ENCODE measurements at regions not wholly inside any gene's neighbourhood (a gene's known extent, or its start where the extent isn't known, plus 50 kb on each side); places are given as distances from the start of the nearest gene placed in this dataset.

DNA sequence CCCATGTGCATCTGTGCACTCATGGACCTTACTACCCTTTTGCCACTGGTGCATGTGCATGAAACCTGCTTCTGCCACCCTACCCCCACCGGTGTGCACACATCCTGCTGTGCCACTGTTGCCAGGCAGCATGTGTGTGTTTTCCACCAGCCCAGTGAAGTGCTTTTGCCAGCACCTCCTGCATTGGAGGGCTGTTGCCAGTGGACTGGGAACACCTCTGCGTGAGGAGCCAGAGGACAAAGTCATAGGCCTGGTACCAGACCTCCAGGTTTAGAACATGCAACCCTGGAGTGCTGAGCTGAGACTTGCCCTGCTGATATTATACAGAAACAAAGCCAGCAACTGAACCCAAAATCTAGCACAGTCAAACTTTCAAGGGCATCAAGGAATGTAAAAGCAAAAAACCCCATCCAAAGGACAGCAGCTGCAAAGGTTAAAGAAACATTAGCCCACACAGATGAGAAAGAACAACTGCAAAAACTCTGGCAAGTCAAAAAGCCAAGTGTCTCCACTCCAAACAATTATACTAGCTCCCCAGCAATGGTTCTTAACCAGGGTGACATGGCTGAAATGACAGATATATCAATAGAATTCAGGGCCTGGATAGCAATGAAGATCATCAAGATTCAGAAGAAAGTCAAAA is 70.6 kb upstream of the PTPN3 start:
- Histone ChIP-seq H3K27ac (ENCODE audit: low read depth, low read length) (no peak overlapping the region), H3K36me3 (ENCODE audit: control insufficient read depth in 1 of 2, insufficient read depth in 2 of 2, low read length in 2 of 2) (no peaks in the 10 kb centered on the region), H3K9me3 (ENCODE audit: control insufficient read depth in 1 of 2, insufficient read depth in 1 of 2, low read depth in 1 of 2, low read length in 2 of 2) (no peaks in the 10 kb centered on the region), H4K20me1 (ENCODE audit: insufficient read depth) (no peaks in the 10 kb centered on the region), H3K9ac (ENCODE audit: low read length) (no peak overlapping the region), H3K4me2 (ENCODE audit: low read length) (no peak overlapping the region), H3K27me3 (ENCODE audit: insufficient read depth, low read length) (peaks cover 39% of the 10 kb centered on the region), H3K4me1 (ENCODE audit: control insufficient read depth in 1 of 2, insufficient read depth in 2 of 2, low read length in 2 of 2) (no peaks in the 10 kb centered on the region), H2AFZ (ENCODE audit: low read depth, low read length, poor library complexity, severe bottlenecking) (no peak overlapping the region), H3K4me3 (replicated peaks in 1 of 2; ENCODE audit: low read depth in 1 of 2, low read length in 2 of 2) (no peak overlapping the region), H3K9me2 (ENCODE audit: insufficient read depth) (no peaks in the 10 kb centered on the region), H3K79me2 (ENCODE audit: insufficient read depth, low read length) (no peaks in the 10 kb centered on the region)
- intact Hi-C loops (cut with micrococcal nuclease): no loop called here
- ChIA-PET RAD21 (ENCODE audit: low non-redundant PET in 1 of 2, low total read pairs in 2 of 2, uncharacterized antibody in 2 of 2, unreplicated experiment in 2 of 2) (no interaction called here), CTCF (no interaction called here), POLR2A (no interaction called here)
- DNase-seq (ENCODE audit: low read depth, low spot score): no peak
- ATAC-seq: no peak
- TF ChIP-seq POLR2A (IDR thresholded peaks at IDR 0.05; ENCODE audit: borderline replicate concordance, extremely low read depth, insufficient read depth, insufficient read length) (no peak), SP1 (IDR thresholded peaks at IDR 0.05; ENCODE audit: low read depth) (no peak), SRF (IDR thresholded peaks at IDR 0.05; ENCODE audit: low read depth) (no peak), YY1 (IDR thresholded peaks at IDR 0.05; ENCODE audit: extremely low read depth, insufficient replicate concordance, low read depth, low read length) (no peak), RAD21 (IDR thresholded peaks at IDR 0.05; ENCODE audit: low read depth) (no peak), ZFX (IDR thresholded peaks at IDR 0.05) (no peak), EZH2phosphoT487 (IDR thresholded peaks at IDR 0.05; ENCODE audit: borderline replicate concordance) (no peak), CEBPB (IDR thresholded peaks at IDR 0.05; ENCODE audit: low read depth) (no peak), EZH2 (IDR thresholded peaks at IDR 0.05) (no peak), TCF7L2 (IDR thresholded peaks at IDR 0.05; ENCODE audit: borderline replicate concordance, extremely low read depth, insufficient read depth, insufficient read length) (no peak), ELF1 (IDR thresholded peaks at IDR 0.05; ENCODE audit: borderline replicate concordance, low read depth) (no peak), EGR1 (IDR thresholded peaks at IDR 0.05; ENCODE audit: low read depth) (no peak)
- TF ChIP-seq, protein P1, sequence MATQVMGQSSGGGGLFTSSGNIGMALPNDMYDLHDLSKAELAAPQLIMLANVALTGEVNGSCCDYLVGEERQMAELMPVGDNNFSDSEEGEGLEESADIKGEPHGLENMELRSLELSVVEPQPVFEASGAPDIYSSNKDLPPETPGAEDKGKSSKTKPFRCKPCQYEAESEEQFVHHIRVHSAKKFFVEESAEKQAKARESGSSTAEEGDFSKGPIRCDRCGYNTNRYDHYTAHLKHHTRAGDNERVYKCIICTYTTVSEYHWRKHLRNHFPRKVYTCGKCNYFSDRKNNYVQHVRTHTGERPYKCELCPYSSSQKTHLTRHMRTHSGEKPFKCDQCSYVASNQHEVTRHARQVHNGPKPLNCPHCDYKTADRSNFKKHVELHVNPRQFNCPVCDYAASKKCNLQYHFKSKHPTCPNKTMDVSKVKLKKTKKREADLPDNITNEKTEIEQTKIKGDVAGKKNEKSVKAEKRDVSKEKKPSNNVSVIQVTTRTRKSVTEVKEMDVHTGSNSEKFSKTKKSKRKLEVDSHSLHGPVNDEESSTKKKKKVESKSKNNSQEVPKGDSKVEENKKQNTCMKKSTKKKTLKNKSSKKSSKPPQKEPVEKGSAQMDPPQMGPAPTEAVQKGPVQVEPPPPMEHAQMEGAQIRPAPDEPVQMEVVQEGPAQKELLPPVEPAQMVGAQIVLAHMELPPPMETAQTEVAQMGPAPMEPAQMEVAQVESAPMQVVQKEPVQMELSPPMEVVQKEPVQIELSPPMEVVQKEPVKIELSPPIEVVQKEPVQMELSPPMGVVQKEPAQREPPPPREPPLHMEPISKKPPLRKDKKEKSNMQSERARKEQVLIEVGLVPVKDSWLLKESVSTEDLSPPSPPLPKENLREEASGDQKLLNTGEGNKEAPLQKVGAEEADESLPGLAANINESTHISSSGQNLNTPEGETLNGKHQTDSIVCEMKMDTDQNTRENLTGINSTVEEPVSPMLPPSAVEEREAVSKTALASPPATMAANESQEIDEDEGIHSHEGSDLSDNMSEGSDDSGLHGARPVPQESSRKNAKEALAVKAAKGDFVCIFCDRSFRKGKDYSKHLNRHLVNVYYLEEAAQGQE (IDR thresholded peaks at IDR 0.05; ENCODE audit: low read depth): no peak
- TF ChIP-seq, protein P2, sequence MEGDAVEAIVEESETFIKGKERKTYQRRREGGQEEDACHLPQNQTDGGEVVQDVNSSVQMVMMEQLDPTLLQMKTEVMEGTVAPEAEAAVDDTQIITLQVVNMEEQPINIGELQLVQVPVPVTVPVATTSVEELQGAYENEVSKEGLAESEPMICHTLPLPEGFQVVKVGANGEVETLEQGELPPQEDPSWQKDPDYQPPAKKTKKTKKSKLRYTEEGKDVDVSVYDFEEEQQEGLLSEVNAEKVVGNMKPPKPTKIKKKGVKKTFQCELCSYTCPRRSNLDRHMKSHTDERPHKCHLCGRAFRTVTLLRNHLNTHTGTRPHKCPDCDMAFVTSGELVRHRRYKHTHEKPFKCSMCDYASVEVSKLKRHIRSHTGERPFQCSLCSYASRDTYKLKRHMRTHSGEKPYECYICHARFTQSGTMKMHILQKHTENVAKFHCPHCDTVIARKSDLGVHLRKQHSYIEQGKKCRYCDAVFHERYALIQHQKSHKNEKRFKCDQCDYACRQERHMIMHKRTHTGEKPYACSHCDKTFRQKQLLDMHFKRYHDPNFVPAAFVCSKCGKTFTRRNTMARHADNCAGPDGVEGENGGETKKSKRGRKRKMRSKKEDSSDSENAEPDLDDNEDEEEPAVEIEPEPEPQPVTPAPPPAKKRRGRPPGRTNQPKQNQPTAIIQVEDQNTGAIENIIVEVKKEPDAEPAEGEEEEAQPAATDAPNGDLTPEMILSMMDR (IDR thresholded peaks at IDR 0.05 in 2 of 3, conservative IDR thresholded peaks at IDR 0.05 in 1 of 3; ENCODE audit: borderline replicate concordance in 1 of 3, insufficient read depth in 1 of 3, low read depth in 2 of 3, low read length in 2 of 3): no peak
- TF ChIP-seq, protein P3, sequence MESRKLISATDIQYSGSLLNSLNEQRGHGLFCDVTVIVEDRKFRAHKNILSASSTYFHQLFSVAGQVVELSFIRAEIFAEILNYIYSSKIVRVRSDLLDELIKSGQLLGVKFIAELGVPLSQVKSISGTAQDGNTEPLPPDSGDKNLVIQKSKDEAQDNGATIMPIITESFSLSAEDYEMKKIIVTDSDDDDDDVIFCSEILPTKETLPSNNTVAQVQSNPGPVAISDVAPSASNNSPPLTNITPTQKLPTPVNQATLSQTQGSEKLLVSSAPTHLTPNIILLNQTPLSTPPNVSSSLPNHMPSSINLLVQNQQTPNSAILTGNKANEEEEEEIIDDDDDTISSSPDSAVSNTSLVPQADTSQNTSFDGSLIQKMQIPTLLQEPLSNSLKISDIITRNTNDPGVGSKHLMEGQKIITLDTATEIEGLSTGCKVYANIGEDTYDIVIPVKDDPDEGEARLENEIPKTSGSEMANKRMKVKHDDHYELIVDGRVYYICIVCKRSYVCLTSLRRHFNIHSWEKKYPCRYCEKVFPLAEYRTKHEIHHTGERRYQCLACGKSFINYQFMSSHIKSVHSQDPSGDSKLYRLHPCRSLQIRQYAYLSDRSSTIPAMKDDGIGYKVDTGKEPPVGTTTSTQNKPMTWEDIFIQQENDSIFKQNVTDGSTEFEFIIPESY (IDR thresholded peaks at IDR 0.05; ENCODE audit: extremely low read depth, insufficient replicate concordance, low read length): no peak
- TF ChIP-seq, protein P4, sequence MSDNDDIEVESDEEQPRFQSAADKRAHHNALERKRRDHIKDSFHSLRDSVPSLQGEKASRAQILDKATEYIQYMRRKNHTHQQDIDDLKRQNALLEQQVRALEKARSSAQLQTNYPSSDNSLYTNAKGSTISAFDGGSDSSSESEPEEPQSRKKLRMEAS (IDR thresholded peaks at IDR 0.05): no peak
- no TSS peak for BruUV-seq (replicated peaks)

Data from HCT116 (cell line).